PFSK-1 (cell line): ENCODE measurements at regions not wholly inside any gene's neighbourhood (a gene's known extent, or its start where the extent isn't known, plus 50 kb on each side); places are given as distances from the start of the nearest gene placed in this dataset.

Experiments
- FOXP2 ChIP-seq: optimal IDR thresholded peaks from 2 replicates; pipeline ENCODE3; 2011; ENCODE audit warnings: borderline replicate concordance, control low read depth, inconsistent platforms; ENCODE audit not compliant: insufficient read depth; ENCODE audit errors: extremely low read length, extremely low read depth
- POLR2AphosphoS5 ChIP-seq: IDR thresholded peaks from 2 replicates; pipeline ENCODE4 v1.6.1; 2012; ENCODE audit warnings: low read depth, mild to moderate bottlenecking, control low read depth, low read length, moderate library complexity
- SIN3A ChIP-seq: IDR thresholded peaks from 2 replicates; pipeline ENCODE4 v1.6.1; 2012; ENCODE audit warnings: mild to moderate bottlenecking, low read length, moderate library complexity, borderline replicate concordance; ENCODE audit not compliant: insufficient read depth
- TAF1 ChIP-seq: IDR thresholded peaks from 2 replicates; pipeline ENCODE4 v1.6.1; 2012; ENCODE audit warnings: low read length, control low read depth, borderline replicate concordance; ENCODE audit not compliant: insufficient read depth
- TF ChIP-seq, protein P1 (sequence below), 2 experiments: IDR thresholded peaks; 2 replicates each; pipeline versions ENCODE4 v1.6.1 to v1.8.0; 2011 to 2012; ENCODE audit warnings: low read depth in 2 of 2, low read length in 2 of 2, control low read depth in 1 of 2, inconsistent platforms in 1 of 2, mild to moderate bottlenecking in 1 of 2, moderate library complexity in 1 of 2; ENCODE audit not compliant: insufficient read depth in 1 of 2

- no peak for TF ChIP-seq SIN3A
- TF ChIP-seq, protein P1, sequence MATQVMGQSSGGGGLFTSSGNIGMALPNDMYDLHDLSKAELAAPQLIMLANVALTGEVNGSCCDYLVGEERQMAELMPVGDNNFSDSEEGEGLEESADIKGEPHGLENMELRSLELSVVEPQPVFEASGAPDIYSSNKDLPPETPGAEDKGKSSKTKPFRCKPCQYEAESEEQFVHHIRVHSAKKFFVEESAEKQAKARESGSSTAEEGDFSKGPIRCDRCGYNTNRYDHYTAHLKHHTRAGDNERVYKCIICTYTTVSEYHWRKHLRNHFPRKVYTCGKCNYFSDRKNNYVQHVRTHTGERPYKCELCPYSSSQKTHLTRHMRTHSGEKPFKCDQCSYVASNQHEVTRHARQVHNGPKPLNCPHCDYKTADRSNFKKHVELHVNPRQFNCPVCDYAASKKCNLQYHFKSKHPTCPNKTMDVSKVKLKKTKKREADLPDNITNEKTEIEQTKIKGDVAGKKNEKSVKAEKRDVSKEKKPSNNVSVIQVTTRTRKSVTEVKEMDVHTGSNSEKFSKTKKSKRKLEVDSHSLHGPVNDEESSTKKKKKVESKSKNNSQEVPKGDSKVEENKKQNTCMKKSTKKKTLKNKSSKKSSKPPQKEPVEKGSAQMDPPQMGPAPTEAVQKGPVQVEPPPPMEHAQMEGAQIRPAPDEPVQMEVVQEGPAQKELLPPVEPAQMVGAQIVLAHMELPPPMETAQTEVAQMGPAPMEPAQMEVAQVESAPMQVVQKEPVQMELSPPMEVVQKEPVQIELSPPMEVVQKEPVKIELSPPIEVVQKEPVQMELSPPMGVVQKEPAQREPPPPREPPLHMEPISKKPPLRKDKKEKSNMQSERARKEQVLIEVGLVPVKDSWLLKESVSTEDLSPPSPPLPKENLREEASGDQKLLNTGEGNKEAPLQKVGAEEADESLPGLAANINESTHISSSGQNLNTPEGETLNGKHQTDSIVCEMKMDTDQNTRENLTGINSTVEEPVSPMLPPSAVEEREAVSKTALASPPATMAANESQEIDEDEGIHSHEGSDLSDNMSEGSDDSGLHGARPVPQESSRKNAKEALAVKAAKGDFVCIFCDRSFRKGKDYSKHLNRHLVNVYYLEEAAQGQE (IDR thresholded peaks at IDR 0.05; ENCODE audit: insufficient read depth in 1 of 2, low read depth in 2 of 2, low read length in 2 of 2): no peak
- no peak for TF ChIP-seq FOXP2
- TF ChIP-seq TAF1: no peak
- no peak for TF ChIP-seq POLR2AphosphoS5
Observed at GRCh38 chr2:145075454-145076062, 555.6 kb upstream of the ZEB2 start.

DNA sequence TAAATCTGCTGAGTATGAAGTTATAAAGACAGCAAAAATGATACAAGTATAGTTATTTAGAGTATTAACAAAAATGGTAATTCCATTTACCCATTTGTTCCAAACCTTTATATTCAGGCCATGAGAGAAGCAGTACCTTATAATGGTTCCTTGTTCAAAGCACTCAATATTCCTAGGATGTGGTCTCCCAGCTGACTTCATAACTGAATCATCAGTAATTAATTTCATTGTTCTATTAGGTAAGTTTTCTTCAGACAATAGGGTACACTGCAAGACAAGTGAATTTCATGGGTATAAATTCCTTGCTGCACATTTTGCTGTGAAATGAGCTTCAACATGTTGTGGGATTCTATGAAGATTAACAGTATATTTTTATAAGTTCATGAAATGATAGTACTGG is 550.8 kb upstream of the ZEB2 start:
- TF ChIP-seq SIN3A: no peak
- TF ChIP-seq FOXP2: no peak
- TF ChIP-seq TAF1: no peak
- no peak for TF ChIP-seq POLR2AphosphoS5
- TF ChIP-seq, protein P1 (IDR thresholded peaks at IDR 0.05; ENCODE audit: insufficient read depth in 1 of 2, low read depth in 2 of 2, low read length in 2 of 2): no peak

GRCh38 chr2:145068509-145068908 is 548.6 kb upstream of the ZEB2 start:
- TF ChIP-seq POLR2AphosphoS5 (no peak), TAF1 (no peak)
- TF ChIP-seq, protein P1 (IDR thresholded peaks at IDR 0.05; ENCODE audit: insufficient read depth in 1 of 2, low read depth in 2 of 2, low read length in 2 of 2): no peak

- no peak for TF ChIP-seq FOXP2
- no peak for TF ChIP-seq SIN3A
- TF ChIP-seq POLR2AphosphoS5: no peak
- TF ChIP-seq, protein P1 (IDR thresholded peaks at IDR 0.05; ENCODE audit: insufficient read depth in 1 of 2, low read depth in 2 of 2, low read length in 2 of 2): no peak
- TF ChIP-seq TAF1: no peak
Observed at GRCh38 chr2:145067549-145068030, 547.7 kb upstream of the ZEB2 start.
